DOHH2 (cell line): ENCODE measurements at regions not wholly inside any gene's neighbourhood (a gene's known extent, or its start where the extent isn't known, plus 50 kb on each side); places are given as distances from the start of the nearest gene placed in this dataset.

Experiments used
- CTCF ChIP-seq: fragments of 200-600 bp; sonication (generic); IDR thresholded peaks from one replicate; pipeline ENCODE4 v1.5.1; 2014; ENCODE audit warnings: antibody characterized with exemption, mild to moderate bottlenecking, low read depth, low read length; ENCODE audit not compliant: poor library complexity, severe bottlenecking
- EZH2phosphoT487 ChIP-seq: fragments of 200-600 bp; sonication (generic); IDR thresholded peaks from 2 replicates; pipeline ENCODE4 v1.6.1; 2017; ENCODE audit warnings: borderline replicate concordance, mild to moderate bottlenecking, antibody characterized with exemption, low read length, moderate library complexity, mixed read lengths

GRCh38 chrX:1792636-1793035 is 177.8 kb downstream of the ASMT start:
- TF ChIP-seq CTCF (no peak), EZH2phosphoT487 (no peak)
